DOHH2 (cell line): ENCODE measurements at regions not wholly inside any gene's neighbourhood (a gene's known extent, or its start where the extent isn't known, plus 50 kb on each side); places are given as distances from the start of the nearest gene placed in this dataset.

ENCODE experiments used
- CTCF ChIP-seq: fragments of 200-600 bp; sonication (generic); IDR thresholded peaks from one replicate; pipeline ENCODE4 v1.5.1; 2014; ENCODE audit warnings: antibody characterized with exemption, mild to moderate bottlenecking, low read depth, low read length; ENCODE audit not compliant: poor library complexity, severe bottlenecking
- EZH2phosphoT487 ChIP-seq: fragments of 200-600 bp; sonication (generic); IDR thresholded peaks from 2 replicates; pipeline ENCODE4 v1.6.1; 2017; ENCODE audit warnings: borderline replicate concordance, mild to moderate bottlenecking, antibody characterized with exemption, low read length, moderate library complexity, mixed read lengths

- TF ChIP-seq CTCF: no peak
- no peak for TF ChIP-seq EZH2phosphoT487
These were observed 192.5 kb downstream of the CDH7 start for GRCh38 chr18:65943268-65943667.
